ENCODE measurements at regions not wholly inside any gene's neighbourhood (a gene's known extent, or its start where the extent isn't known, plus 50 kb on each side); places are given as distances from the start of the nearest gene placed in this dataset.
"Not testable (repeated sequence)": the region's sequence is repeated elsewhere in the genome, so short reads cannot be mapped to it uniquely, and the experiment has no call there.

GRCh38 chr2:216752855-216753505 is 57.6 kb upstream of the IGFBP5 start:
- Histone ChIP-seq H3K9me3 (replicated peaks; ENCODE audit: control insufficient read depth, insufficient read depth, low read length) (no peaks in the 10 kb centered on the region), H3K4me2 (ENCODE audit: insufficient read depth, low read length) (no peak overlapping the region), H3K4me3 (replicated peaks in 1 of 3; ENCODE audit: insufficient read depth in 1 of 3, low read depth in 1 of 3, low read length in 3 of 3) (no peak overlapping the region), H3K27me3 (ENCODE audit: control insufficient read depth in 2 of 2, insufficient read depth in 2 of 2, low read length in 2 of 2) (peaks cover 0 to 4% of the 10 kb centered on the region in 2 experiments), H3K27ac (ENCODE audit: insufficient read depth, low read depth, low read length) (no peak overlapping the region), H4K20me1 (replicated peaks; ENCODE audit: control insufficient read depth, extremely low read depth, insufficient read depth, low read length) (no peaks in the 10 kb centered on the region), H2AFZ (ENCODE audit: low read depth, low read length) (no peak overlapping the region), H3K36me3 (ENCODE audit: control insufficient read depth in 2 of 2, extremely low read depth in 1 of 2, insufficient read depth in 2 of 2, low read length in 2 of 2) (no peaks in the 10 kb centered on the region), H3K4me1 (ENCODE audit: control insufficient read depth, extremely low read depth, insufficient read depth, low read length) (no peaks in the 10 kb centered on the region), H3K9me1 (replicated peaks; ENCODE audit: control insufficient read depth, extremely low read depth, insufficient read depth, low read length) (no peaks in the 10 kb centered on the region), H3K9ac (replicated peaks; ENCODE audit: extremely low read depth, insufficient read depth, low read length) (no peak overlapping the region), H3K79me2 (ENCODE audit: control insufficient read depth, insufficient read depth, low read length) (no peaks in the 10 kb centered on the region)
- FAIRE-seq (peak; percentile 4), DNase-seq (ENCODE audit: low read depth, low spot score) (peak; percentile 50)
- POLR2A ChIA-PET, result no interaction called here
- intact Hi-C loops (cut with micrococcal nuclease), result loop anchor here (1.0 kb wide), 2 partner anchors 12 to 24 kb away; no protein-coding TSS in a partner anchor
- no TSS peak for BruUV-seq (replicated peaks)
- CTCF ChIA-PET, result interaction anchor here (0.9 to 1.3 kb wide), 3 partner anchors 13 to 53 kb away, joined by 3 read pairs; no protein-coding TSS in a partner anchor
- TF ChIP-seq FOS (IDR thresholded peaks at IDR 0.05; ENCODE audit: borderline replicate concordance, insufficient read depth, low read length) (no peak), POLR2A (IDR thresholded peaks at IDR 0.05; ENCODE audit: low read depth, low read length) (no peak), EZH2 (IDR thresholded peaks at IDR 0.05; ENCODE audit: borderline replicate concordance, low read depth, low read length, severe bottlenecking) (no peak), GATA2 (IDR thresholded peaks at IDR 0.05; ENCODE audit: insufficient read depth, insufficient read length, low read depth, low read length) (peak; percentile 54), JUN (IDR thresholded peaks at IDR 0.05; ENCODE audit: borderline replicate concordance, insufficient read depth, insufficient read length, low read depth) (no peak)
- dilution Hi-C loops (cut with MboI; ENCODE audit: extremely low pct_ligation_motif_present, low sequenced_read_pairs), result no loop called here

- H4K20me1 ChIP-seq (replicated peaks; ENCODE audit: control insufficient read depth, extremely low read depth, insufficient read depth, low read length); H3K9me3 ChIP-seq (replicated peaks; ENCODE audit: control insufficient read depth, insufficient read depth, low read length); FAIRE-seq; CTCF ChIA-PET; POLR2A ChIA-PET; DNase-seq (ENCODE audit: low read depth, low spot score); BruUV-seq (replicated peaks); H3K79me2 ChIP-seq (ENCODE audit: control insufficient read depth, insufficient read depth, low read length); intact Hi-C loops (cut with micrococcal nuclease); H2AFZ ChIP-seq (ENCODE audit: low read depth, low read length); H3K27me3 ChIP-seq (ENCODE audit: control insufficient read depth in 2 of 2, insufficient read depth in 2 of 2, low read length in 2 of 2); H3K4me2 ChIP-seq (ENCODE audit: insufficient read depth, low read length); dilution Hi-C loops (cut with MboI; ENCODE audit: extremely low pct_ligation_motif_present, low sequenced_read_pairs); H3K4me1 ChIP-seq (ENCODE audit: control insufficient read depth, extremely low read depth, insufficient read depth, low read length); H3K9ac ChIP-seq (replicated peaks; ENCODE audit: extremely low read depth, insufficient read depth, low read length); H3K9me1 ChIP-seq (replicated peaks; ENCODE audit: control insufficient read depth, extremely low read depth, insufficient read depth, low read length); H3K36me3 ChIP-seq (ENCODE audit: control insufficient read depth in 2 of 2, extremely low read depth in 1 of 2, insufficient read depth in 2 of 2, low read length in 2 of 2); H3K27ac ChIP-seq (ENCODE audit: insufficient read depth, low read depth, low read length); H3K4me3 ChIP-seq (replicated peaks in 1 of 3; ENCODE audit: insufficient read depth in 1 of 3, low read depth in 1 of 3, low read length in 3 of 3): not testable (repeated sequence)
Measured at GRCh38 chr2:216750750-216751149, 55.4 kb upstream of the IGFBP5 start.

GRCh38 chr2:216746268-216746667 is 50.9 kb upstream of the IGFBP5 start:
- intact Hi-C loops (cut with micrococcal nuclease); H3K9ac ChIP-seq (replicated peaks; ENCODE audit: extremely low read depth, insufficient read depth, low read length); H3K9me1 ChIP-seq (replicated peaks; ENCODE audit: control insufficient read depth, extremely low read depth, insufficient read depth, low read length); dilution Hi-C loops (cut with MboI; ENCODE audit: extremely low pct_ligation_motif_present, low sequenced_read_pairs); H3K36me3 ChIP-seq (ENCODE audit: control insufficient read depth in 2 of 2, extremely low read depth in 1 of 2, insufficient read depth in 2 of 2, low read length in 2 of 2); FAIRE-seq; H4K20me1 ChIP-seq (replicated peaks; ENCODE audit: control insufficient read depth, extremely low read depth, insufficient read depth, low read length); H3K9me3 ChIP-seq (replicated peaks; ENCODE audit: control insufficient read depth, insufficient read depth, low read length); H3K4me1 ChIP-seq (ENCODE audit: control insufficient read depth, extremely low read depth, insufficient read depth, low read length); H2AFZ ChIP-seq (ENCODE audit: low read depth, low read length); H3K4me2 ChIP-seq (ENCODE audit: insufficient read depth, low read length); H3K27ac ChIP-seq (ENCODE audit: insufficient read depth, low read depth, low read length); BruUV-seq (replicated peaks); H3K27me3 ChIP-seq (ENCODE audit: control insufficient read depth in 2 of 2, insufficient read depth in 2 of 2, low read length in 2 of 2); DNase-seq (ENCODE audit: low read depth, low spot score); CTCF ChIA-PET; H3K79me2 ChIP-seq (ENCODE audit: control insufficient read depth, insufficient read depth, low read length); H3K4me3 ChIP-seq (replicated peaks in 1 of 3; ENCODE audit: insufficient read depth in 1 of 3, low read depth in 1 of 3, low read length in 3 of 3); POLR2A ChIA-PET: not testable (repeated sequence)
